ENCODE measurements at regions not wholly inside any gene's neighbourhood (a gene's known extent, or its start where the extent isn't known, plus 50 kb on each side); places are given as distances from the start of the nearest gene placed in this dataset.

- no peak for TF ChIP-seq CTCF (IDR thresholded peaks at IDR 0.05)
- no peak for TF ChIP-seq POLR2A (IDR thresholded peaks at IDR 0.05)
Observed at GRCh38 chr4:185874516-185875230, 62.7 kb upstream of the SORBS2 start.

All from body of pancreas (tissue), 4 donors.